DMS153 (cell line): ENCODE measurements at regions not wholly inside any gene's neighbourhood (a gene's known extent, or its start where the extent isn't known, plus 50 kb on each side); places are given as distances from the start of the nearest gene placed in this dataset.
A peak's percentile ranks its signal among the peaks of the same experiment; 100 is the strongest.

Source experiments
- DNase-seq: peaks from one replicate; lab custom pipeline; 2025; lab: John Stamatoyannopoulos, UW

- no peak for DNase-seq
Measured at GRCh38 chr12:73361156-73361863, 1089.1 kb downstream of the TRHDE start.

GRCh38 chr12:73361864-73362230 is 1089.7 kb downstream of the TRHDE start:
- DNase-seq: no peak

DNA sequence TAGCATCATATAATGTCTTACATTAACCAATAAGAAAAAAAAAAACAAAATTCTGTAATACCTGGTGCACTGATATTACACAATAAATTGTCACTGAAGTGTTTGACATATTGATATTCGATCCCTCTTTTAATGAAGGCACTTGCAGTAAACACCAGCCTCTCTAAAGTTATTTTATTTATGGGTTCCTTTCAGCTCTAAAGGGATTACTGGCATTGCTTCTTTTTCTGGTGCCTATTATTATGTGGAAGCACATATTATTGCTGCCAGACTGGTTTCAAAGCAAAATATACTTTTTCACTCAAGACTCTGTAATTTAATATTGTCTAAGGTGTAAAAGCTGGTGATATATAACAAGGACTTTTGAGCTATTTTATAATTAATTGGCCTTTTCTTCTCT is 1090.5 kb downstream of the TRHDE start:
- no peak for DNase-seq

- no peak for DNase-seq
Measured at GRCh38 chr12:73372856-73373255, 1100.7 kb downstream of the TRHDE start.

- DNase-seq: no peak
Measured at GRCh38 chr12:73374360-73374759, 1102.2 kb downstream of the TRHDE start.

DNA sequence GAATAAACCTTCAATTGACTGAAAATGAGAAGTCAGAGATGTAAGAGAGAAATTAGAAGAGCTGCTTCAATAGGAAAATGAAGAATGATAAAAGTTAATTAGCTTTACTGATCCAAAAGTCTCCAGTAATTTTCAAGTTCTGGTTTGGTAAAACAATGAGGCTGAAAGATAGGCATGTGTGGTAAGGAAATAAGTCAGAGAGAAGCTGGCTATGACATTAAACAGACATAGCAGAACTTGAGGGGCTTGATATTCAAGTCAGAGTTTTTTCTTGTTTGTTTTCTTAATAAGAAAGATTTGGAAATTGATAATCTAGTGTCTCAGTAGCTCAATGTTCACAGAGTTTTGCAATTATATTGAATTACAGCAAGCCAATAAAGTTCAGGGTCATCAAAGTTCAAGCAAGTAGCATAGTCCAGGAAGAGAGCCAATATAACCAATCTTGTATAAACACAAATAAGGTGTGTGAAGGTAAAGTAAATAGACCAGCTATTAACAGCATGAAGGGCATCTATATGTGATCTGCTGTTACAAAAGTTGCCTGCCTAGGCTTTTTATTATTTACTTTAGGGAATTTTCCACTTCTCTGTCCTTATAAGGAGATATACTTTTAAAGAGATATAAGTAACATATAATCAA is 1111.5 kb downstream of the TRHDE start:
- peak; percentile 74 for DNase-seq

- DNase-seq: no peak
Measured at GRCh38 chr12:73384592-73384991, 1112.4 kb downstream of the TRHDE start.

- DNase-seq: no peak
Measured at GRCh38 chr12:73390261-73390660, 1118.1 kb downstream of the TRHDE start.

DNA sequence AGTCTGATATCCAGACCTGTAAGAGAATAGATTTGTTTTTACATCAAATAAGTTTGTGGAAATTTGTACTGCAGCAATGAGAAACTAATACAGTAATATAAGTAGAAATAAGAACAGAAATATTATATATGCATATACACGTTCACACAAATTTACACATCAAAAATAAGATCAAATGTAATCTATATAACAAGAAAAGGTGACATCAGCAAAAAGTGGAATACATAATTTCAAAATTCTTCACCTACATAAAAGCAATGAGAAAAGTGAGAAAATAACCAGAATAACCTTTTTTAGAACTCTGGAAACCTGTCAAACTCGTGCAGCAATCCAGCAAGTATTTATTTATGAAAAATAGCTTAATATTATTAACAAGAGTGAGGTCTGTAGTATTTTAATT is 1124.6 kb upstream of the ATXN7L3B start:
- DNase-seq: no peak

DNA sequence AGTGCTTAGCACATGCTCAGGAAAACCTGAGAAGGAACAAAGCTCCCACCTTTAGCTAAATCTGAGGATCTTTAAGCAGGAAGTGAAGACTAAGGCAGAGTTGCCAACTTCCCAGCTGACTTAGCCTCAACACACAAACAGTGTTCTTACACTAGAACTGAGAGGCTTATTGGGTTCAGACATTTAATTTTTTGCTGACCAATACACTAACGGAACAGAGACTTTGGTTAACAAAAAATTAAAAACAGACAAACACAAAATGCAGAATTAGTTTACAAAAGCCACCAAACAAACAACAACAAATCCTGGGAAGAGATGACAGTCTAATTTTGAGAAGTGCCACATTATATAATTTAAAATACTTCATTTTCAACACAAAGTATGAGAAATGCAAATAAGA is 1123.7 kb upstream of the ATXN7L3B start:
- no peak for DNase-seq

GRCh38 chr12:73414926-73415325 is 1122.7 kb upstream of the ATXN7L3B start:
- DNase-seq: no peak

- no peak for DNase-seq
Measured at GRCh38 chr12:73418541-73418940, 1119.1 kb upstream of the ATXN7L3B start.

GRCh38 chr12:73421832-73422231 is 1115.8 kb upstream of the ATXN7L3B start:
- DNase-seq: no peak

DNA sequence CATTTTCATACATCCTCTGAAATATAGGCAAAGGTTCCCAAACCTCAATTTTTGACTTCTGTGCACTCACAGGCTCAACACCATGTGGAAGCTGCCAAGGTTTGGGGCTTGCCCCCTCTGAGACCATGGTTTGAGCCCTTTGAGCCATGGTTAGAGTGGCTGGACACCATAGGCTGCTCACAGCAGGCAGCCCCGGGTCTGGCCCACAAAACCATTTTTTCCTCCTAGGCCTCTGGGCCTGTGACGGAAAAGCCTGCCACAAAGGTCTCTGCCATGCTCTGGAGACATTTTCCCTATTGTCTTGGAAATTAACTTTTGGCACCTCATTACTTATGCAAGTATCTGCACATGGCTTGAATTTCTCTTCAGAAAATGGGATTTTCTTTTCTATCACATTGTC is 1113.2 kb upstream of the ATXN7L3B start:
- DNase-seq: no peak

GRCh38 chr12:73445658-73446324 is 1091.8 kb upstream of the ATXN7L3B start:
- no peak for DNase-seq

- no peak for DNase-seq
Measured at GRCh38 chr12:73452672-73453469, 1084.8 kb upstream of the ATXN7L3B start.

- DNase-seq: no peak
Measured at GRCh38 chr12:73460212-73460611, 1077.4 kb upstream of the ATXN7L3B start.

GRCh38 chr12:73465106-73465505 is 1072.5 kb upstream of the ATXN7L3B start:
- no peak for DNase-seq

GRCh38 chr12:73486256-73486655 is 1051.4 kb upstream of the ATXN7L3B start:
- no peak for DNase-seq

DNA sequence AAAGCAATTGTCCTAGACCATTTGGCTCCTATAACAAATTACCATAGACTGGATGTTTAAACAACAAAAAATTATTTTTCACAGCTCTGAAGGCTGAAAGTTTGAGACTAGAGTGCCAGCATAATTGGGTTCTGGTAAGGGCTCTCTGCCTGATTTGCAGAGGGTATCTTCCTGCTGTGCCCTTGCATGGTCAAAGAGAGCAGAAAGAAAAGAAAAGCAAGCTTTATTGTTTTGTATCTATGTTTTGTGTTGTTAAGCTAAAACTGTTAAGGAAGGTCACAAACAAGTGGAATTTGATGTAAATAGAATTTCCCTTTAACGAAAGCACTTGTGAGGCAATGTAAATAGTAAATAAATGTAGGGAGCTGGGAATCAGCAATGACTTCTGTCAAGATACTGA is 1031.0 kb upstream of the ATXN7L3B start:
- DNase-seq: no peak

DNA sequence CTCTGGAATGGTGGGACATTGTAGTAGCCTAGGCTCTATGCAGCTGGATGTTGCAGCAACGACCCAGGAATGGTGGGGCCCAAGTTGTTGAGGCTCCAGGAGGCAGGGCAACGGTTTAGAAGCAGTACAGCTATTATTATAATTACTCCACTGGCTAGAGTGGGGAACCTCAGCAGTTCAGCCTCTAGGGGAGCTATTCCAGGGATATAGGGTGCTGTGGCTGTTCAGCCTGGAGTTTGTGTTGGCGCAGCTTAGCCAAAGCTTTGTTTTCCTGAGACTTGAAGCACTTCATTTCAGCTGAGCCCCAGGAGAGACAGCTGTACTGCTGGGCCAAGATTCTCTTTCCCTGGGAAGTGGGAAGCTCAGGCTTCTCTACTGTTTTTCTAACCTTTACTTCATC is 1023.0 kb upstream of the ATXN7L3B start:
- DNase-seq: no peak

- no peak for DNase-seq
Measured at GRCh38 chr12:73517859-73518258, 1019.8 kb upstream of the ATXN7L3B start.

GRCh38 chr12:73529231-73529630 is 1008.4 kb upstream of the ATXN7L3B start:
- DNase-seq: no peak
